GM11168 (cell line): ENCODE measurements at regions not wholly inside any gene's neighbourhood (a gene's known extent, or its start where the extent isn't known, plus 50 kb on each side); places are given as distances from the start of the nearest gene placed in this dataset.

Experiments used
- in situ Hi-C: fragments of 300-500 bp; cut with MboI; formaldehyde crosslinking; loops from one replicate; pipeline ENCODE4 v1.12.0; 2022; ENCODE audit warnings: low sequenced_read_pairs; ENCODE audit not compliant: unreplicated experiment

GRCh38 chr3:113094337-113095221 lies 103.8 kb downstream of the GTPBP8 start:
- in situ Hi-C loops = no loop called here

- in situ Hi-C loops = no loop called here
Observed at GRCh38 chr3:113096188-113096892, 105.6 kb downstream of the GTPBP8 start.

- in situ Hi-C loops = no loop called here
Observed at GRCh38 chr3:113097960-113098447, 107.2 kb downstream of the GTPBP8 start.

GRCh38 chr3:113100063-113100462 lies 109.3 kb downstream of the GTPBP8 start:
- in situ Hi-C loops = no loop called here

GRCh38 chr3:113103588-113103987 lies 107.8 kb upstream of the BOC start:
- in situ Hi-C loops = no loop called here

GRCh38 chr3:113104357-113105092 lies 106.8 kb upstream of the BOC start:
- in situ Hi-C loops = no loop called here

- in situ Hi-C loops = no loop called here
Observed at GRCh38 chr3:113105093-113105449, 106.3 kb upstream of the BOC start.

GRCh38 chr3:113105966-113106660 lies 105.2 kb upstream of the BOC start:
- in situ Hi-C loops = no loop called here

- in situ Hi-C loops = no loop called here
Observed at GRCh38 chr3:113110267-113110666, 101.1 kb upstream of the BOC start.

- in situ Hi-C loops = no loop called here
Observed at GRCh38 chr3:113111011-113111707, 100.2 kb upstream of the BOC start.

GRCh38 chr3:113113361-113113760 lies 98.0 kb upstream of the BOC start:
- in situ Hi-C loops = no loop called here

- in situ Hi-C loops = no loop called here
Observed at GRCh38 chr3:113117511-113118234, 93.7 kb upstream of the BOC start.

- in situ Hi-C loops = no loop called here
Observed at GRCh38 chr3:113118336-113118735, 93.0 kb upstream of the BOC start.

- in situ Hi-C loops = no loop called here
Observed at GRCh38 chr3:113124256-113124830, 87.0 kb upstream of the BOC start.

GRCh38 chr3:113125951-113126350 lies 85.4 kb upstream of the BOC start:
- in situ Hi-C loops = no loop called here

- in situ Hi-C loops = no loop called here
Observed at GRCh38 chr3:113128386-113129015, 82.9 kb upstream of the BOC start.

GRCh38 chr3:113129168-113129567 lies 82.2 kb upstream of the BOC start:
- in situ Hi-C loops = no loop called here

- in situ Hi-C loops = loop anchor here (5.0 kb wide), 1 partner anchor 155 kb away; no protein-coding TSS in a partner anchor
Observed at GRCh38 chr3:113132571-113132996, 78.8 kb upstream of the BOC start.
